Middle frontal gyrus (tissue), 1 donor: ENCODE measurements at regions not wholly inside any gene's neighbourhood (a gene's known extent, or its start where the extent isn't known, plus 50 kb on each side); places are given as distances from the start of the nearest gene placed in this dataset.
A peak's percentile ranks its signal among the peaks of the same experiment; 100 is the strongest.

Experiments
- DNase-seq: peaks from one replicate; pipeline ENCODE4 v3.0.0-alpha.2; 2015; ENCODE audit warnings: low spot score; ENCODE audit errors: extremely low spot score

DNA sequence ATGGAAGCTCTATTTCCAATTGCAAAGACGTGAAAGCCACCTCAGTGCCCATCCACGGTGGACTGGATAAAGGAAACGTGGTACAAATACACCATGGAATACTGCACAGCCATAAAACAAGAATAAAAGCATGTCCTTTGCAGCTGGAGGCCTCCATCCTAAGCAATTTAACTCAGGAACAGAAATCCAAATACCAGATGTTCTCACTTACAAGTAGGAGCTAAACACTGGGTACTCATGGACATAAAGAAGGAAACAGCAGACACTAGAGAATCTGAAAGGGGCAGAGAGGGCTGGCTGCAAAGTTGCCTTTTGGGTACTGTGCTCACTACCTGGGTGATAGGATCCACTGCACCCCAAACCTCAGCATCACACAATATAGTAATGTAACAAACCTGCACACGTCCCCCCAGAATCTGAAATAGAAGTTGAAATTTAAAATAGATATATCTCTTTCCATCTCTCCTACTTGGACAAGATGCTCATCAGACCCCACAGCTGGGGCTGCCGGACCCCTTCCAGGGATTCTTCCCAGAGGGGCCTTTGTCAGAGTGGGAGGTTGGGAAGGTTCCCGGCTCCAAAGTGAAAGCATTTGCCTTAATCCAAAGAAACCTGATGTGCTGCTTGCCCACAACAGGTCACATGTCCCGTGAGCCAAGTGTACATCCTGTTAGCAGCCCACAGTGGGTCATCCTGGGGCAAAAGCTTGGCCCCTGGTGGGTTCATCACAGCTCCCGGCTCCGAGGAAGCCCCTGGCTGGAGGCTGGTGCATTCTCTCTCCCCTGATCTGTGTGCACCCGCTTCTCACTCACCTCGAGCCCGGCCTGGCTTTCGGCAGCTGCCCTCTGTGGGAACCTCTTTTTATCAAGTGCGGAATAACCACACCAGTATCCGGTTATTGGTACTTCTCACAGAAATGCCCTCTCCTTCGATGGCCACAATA is 172.3 kb upstream of the PPP2R2D start:
- DNase-seq, result no peak

DNA sequence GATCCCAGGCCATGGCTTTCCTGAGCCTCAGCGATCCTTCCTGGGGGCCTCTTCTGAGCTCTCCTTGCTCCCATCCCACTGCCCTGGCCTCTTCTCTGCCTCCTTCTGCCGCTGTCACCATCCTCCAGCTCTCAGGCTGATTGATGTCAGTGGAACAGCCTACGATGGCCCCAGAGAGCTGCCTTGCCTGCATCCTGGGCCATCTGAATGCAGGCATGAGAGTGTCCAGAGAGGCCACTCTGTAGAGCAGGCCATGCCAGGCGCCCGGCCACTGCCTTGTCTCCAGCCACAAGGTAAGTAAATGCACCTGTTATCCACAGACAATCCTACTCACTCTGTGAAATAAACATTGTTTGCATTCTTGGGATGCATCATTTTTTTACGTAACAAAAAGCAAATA is 171.4 kb upstream of the PPP2R2D start:
- no peak for DNase-seq

DNA sequence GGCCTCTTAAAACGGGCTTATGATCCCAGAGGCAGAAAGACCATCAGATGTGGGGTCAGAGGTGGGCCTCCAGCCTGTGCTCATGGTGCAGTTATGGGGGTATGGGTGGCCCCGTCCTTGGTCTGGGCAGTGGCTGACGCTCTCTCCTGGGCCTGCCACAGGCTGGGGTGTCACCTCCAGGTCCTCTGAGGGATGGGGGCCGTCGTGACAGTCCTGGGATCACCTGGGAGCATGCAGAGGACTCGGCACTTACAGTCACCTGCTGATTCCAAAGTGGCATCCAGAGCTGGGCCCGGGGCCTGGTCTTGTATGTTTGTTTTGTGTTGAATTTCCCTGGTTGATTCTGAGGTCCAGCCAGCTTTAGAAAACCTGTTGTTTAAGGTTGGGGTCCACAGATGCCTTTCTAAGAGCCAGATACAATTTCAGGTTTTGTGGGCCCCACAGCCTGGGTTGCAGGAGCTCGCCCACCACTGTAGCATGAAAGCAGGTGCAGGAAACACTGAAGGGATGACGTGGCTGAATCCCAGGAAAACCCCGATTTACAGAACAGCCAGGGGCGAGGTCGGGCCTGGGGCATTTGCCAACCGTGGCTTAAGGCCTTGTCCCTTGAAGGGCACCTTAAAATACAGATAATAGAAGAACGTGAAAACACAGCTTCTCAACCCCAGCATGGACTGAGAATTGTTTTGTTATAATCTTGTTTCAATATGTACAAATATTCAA is 170.7 kb upstream of the PPP2R2D start:
- DNase-seq, result no peak

DNA sequence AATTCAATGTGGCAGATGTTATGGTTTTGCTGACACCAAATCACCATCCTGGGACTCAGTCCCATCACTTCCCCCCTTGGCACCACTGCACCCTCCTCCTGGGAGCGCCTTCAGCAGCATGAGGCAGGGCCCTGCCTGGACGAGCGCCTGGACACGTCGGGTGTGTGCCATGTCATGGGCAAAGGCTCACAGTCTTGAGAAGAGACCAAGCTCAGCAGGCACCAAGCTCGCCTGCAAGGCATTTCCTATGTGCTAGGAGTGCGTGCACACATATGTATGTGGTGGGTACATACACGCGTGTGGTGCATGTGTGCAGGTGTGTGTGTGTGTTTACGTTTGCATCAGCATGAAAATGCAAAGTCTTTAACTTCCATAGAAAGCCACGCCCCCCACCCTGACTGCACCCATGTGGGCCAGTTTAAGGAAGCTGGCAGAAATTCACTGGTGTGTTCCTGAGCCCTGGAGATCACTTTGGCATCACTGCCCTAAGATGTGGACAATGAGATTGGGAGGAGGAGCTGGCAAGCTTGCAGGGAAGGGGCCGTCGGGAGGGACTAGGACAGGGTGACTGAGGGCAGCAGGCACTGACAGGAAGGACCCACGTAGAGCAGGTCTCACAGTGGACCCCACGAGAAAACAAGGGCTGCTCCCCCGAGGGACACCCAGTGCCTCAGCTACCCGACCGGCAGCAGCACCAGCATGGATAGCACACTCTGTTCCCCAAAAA is 169.9 kb upstream of the PPP2R2D start:
- DNase-seq, result no peak

- no peak for DNase-seq
Observed at GRCh38 chr10:131731780-131732630, 168.8 kb upstream of the PPP2R2D start.

DNA sequence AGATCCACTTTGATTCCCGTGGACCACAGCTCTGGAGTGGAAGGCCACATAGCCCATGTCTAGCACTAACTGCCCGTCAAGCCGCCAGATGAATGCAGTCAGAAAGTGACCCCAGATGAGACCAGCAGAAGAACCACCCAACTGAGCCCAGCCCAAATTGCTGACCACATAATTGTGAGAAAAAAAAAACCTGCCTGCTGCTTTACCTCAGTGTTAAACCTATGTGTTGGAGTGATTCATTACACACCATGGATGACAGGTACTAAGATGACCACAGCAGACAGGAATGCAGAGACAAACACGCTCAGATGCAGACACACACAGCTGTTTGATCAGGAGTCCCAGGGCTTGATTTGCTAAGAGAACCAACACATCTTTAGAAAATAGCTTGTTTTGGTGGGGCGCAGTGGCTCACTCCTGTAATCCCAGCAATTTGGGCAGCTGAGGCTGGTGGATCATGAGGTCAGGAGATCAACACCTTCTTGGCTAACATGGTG is 168.1 kb upstream of the PPP2R2D start:
- no peak for DNase-seq

DNA sequence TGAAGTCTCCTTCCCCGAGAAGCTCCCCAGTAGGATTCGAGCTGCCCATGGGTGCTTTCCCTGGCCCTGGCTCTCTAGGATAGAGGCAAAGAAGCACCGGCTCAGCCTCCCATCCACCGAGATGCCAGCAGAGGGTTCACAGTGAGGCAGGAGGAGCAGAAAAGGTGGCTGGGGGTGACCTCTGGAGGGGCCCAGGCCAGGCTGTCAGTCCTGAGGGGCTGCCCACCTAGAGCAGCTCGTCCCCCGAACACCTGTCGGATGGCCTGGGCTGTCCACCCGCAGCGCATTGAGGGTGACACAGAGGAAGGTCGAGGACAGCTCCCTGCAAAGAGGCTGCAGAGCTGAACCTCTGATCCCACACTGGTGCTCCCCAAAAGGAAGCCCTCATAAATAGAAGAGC is 167.2 kb upstream of the PPP2R2D start:
- no peak for DNase-seq

DNA sequence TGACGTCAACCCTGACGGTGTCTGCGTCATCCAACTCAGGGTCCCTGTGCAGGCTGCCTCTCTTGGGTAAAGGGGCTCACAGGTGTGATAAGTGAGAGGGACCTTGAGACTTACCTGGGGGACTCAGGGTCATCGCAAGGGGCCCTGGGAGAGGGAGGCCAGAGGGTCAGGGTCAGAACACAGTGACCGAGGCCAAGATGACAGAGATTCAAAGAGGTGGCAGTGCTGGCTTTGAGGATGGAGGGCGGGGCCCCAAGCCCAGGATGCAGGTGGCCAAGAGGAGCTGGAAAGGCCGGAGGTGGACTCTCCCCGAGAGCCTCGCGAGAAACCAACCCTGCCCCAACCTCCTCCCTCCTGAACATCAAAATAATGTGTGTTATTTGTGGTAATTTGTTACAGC is 165.2 kb upstream of the PPP2R2D start:
- no peak for DNase-seq

GRCh38 chr10:131736321-131736980 is 164.4 kb upstream of the PPP2R2D start:
- no peak for DNase-seq

GRCh38 chr10:131737543-131738395 is 163.0 kb upstream of the PPP2R2D start:
- DNase-seq, result no peak

DNA sequence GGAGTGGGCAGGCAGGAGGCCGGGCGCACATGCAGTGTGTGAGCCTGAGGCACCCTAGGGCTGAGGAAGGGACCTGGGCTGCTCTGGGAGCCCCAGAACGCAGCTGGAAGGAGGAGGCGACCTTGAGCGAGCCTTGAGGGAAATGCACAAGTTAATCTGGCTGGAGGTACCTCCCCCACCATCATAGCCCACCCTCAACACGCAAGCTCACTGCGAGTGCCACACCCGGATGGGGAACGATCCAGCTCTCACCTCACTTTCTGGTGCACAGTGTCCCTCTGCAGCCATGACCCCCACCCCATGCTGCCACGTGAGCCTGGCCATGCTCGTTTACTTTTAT is 162.4 kb upstream of the PPP2R2D start:
- no peak for DNase-seq

DNA sequence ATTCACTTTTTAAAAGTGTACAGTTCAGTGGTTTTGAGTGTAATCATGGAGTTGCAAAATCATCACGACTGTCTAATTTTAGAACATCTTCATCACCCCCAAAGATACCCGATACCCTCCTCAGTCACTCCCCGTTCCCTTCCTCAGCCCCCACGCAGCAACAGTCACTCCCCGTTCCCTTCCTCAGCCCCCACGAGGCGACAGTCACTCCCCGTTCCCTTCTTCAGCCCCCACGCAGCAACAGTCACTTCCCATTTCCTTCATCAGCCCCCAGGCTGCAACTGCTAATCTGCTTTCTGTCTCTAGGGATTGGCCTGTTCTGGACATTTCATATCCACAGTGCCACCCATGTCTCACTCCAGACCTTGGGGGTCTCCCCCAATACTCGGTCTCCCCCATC is 161.6 kb upstream of the PPP2R2D start:
- no peak for DNase-seq

GRCh38 chr10:131742500-131742951 is 158.3 kb upstream of the PPP2R2D start:
- DNase-seq, result no peak

- peak; percentile 58 for DNase-seq
Observed at GRCh38 chr10:131743190-131744151, 157.3 kb upstream of the PPP2R2D start.

GRCh38 chr10:131744346-131744745 is 156.5 kb upstream of the PPP2R2D start:
- DNase-seq, result no peak

GRCh38 chr10:131745591-131745990 is 155.2 kb upstream of the PPP2R2D start:
- DNase-seq, result no peak

DNA sequence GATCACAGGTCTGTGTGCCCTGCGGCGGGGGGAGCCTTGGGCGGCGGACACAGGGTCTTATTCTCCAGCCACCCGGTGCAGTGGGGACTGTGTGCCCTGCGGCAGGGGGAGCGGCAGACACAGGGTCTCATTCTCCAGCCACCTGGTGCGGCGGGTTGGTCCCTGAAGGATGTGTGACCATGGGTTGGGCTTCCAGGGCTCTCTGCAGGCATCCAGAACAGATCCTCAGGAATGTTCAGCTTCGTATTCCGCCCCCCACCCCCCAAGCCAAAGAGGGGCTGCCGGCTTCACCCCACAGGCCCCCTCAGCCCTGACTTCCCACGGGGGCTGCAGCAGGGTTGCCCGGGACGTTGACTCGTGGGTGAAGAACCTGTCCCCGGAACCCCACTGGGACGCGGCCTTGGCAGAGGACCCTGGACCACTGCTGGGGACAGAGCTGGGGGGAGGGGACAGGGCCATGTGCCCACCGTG is 154.5 kb upstream of the PPP2R2D start:
- DNase-seq, result no peak

- DNase-seq, result no peak
Observed at GRCh38 chr10:131746785-131747184, 154.0 kb upstream of the PPP2R2D start.
